ENCODE measurements at regions not wholly inside any gene's neighbourhood (a gene's known extent, or its start where the extent isn't known, plus 50 kb on each side); places are given as distances from the start of the nearest gene placed in this dataset.

- DNase-seq (ENCODE audit: low read depth), result no peak
- H3K4me3 ChIP-seq (ENCODE audit: low read depth, low read length), result no peak overlapping the region
- no peak for TF ChIP-seq CTCF (conservative IDR thresholded peaks at IDR 0.05; ENCODE audit: low read depth, low read length)
Observed at GRCh38 chr7:97280950-97281349, 163.5 kb downstream of the SDHAF3 start.

- TF ChIP-seq CTCF (conservative IDR thresholded peaks at IDR 0.05; ENCODE audit: low read depth, low read length), result no peak
Observed at GRCh38 chr7:97285348-97285747, 167.8 kb downstream of the SDHAF3 start.

GRCh38 chr7:97293031-97293430, 175.5 kb downstream of the SDHAF3 start:
- DNase-seq (ENCODE audit: low read depth), result no peak
- H3K4me3 ChIP-seq (ENCODE audit: low read depth, low read length), result no peak overlapping the region
- TF ChIP-seq CTCF (conservative IDR thresholded peaks at IDR 0.05; ENCODE audit: low read depth, low read length), result no peak

More at GRCh38 chr7:97285348-97285747, 167.8 kb downstream of the SDHAF3 start:
- no peak overlapping the region for H3K4me3 ChIP-seq (ENCODE audit: low read depth, low read length)
- DNase-seq (ENCODE audit: low read depth), result no peak

- H3K4me3 ChIP-seq (ENCODE audit: low read depth, low read length), result no peak overlapping the region
- no peak for DNase-seq (ENCODE audit: low read depth)
- TF ChIP-seq CTCF (conservative IDR thresholded peaks at IDR 0.05; ENCODE audit: low read depth, low read length), result no peak
Observed at GRCh38 chr7:97298561-97298960, 181.1 kb downstream of the SDHAF3 start.

GRCh38 chr7:97305589-97305988, 188.1 kb downstream of the SDHAF3 start:
- no peak for DNase-seq (ENCODE audit: low read depth)
- TF ChIP-seq CTCF (conservative IDR thresholded peaks at IDR 0.05; ENCODE audit: low read depth, low read length), result no peak
- H3K4me3 ChIP-seq (ENCODE audit: low read depth, low read length), result no peak overlapping the region

- H3K4me3 ChIP-seq (ENCODE audit: low read depth, low read length), result no peak overlapping the region
- DNase-seq (ENCODE audit: low read depth), result no peak
- no peak for TF ChIP-seq CTCF (conservative IDR thresholded peaks at IDR 0.05; ENCODE audit: low read depth, low read length)
Observed at GRCh38 chr7:97307521-97308108, 190.1 kb downstream of the SDHAF3 start.

- TF ChIP-seq CTCF (conservative IDR thresholded peaks at IDR 0.05; ENCODE audit: low read depth, low read length), result no peak
- DNase-seq (ENCODE audit: low read depth), result no peak
Observed at GRCh38 chr7:97313900-97314299, 196.4 kb downstream of the SDHAF3 start.

More at GRCh38 chr7:97313900-97314299, 196.4 kb downstream of the SDHAF3 start:
- H3K4me3 ChIP-seq (ENCODE audit: low read depth, low read length), result no peak overlapping the region

Measured in epithelial cell of proximal tubule (primary cell).